Urothelium cell line (cell line): ENCODE measurements at regions not wholly inside any gene's neighbourhood (a gene's known extent, or its start where the extent isn't known, plus 50 kb on each side); places are given as distances from the start of the nearest gene placed in this dataset.
A peak's percentile ranks its signal among the peaks of the same experiment; 100 is the strongest.

Experiments used
- DNase-seq: peaks from one replicate; pipeline ENCODE4 v3.0.0; 2011; ENCODE audit warnings: low spot score, mixed read lengths
- FAIRE-seq: peaks from 2 replicates; lab custom pipeline; 2011; peaks lifted over from hg19 to GRCh38; lab: Jason Lieb, UNC

DNA sequence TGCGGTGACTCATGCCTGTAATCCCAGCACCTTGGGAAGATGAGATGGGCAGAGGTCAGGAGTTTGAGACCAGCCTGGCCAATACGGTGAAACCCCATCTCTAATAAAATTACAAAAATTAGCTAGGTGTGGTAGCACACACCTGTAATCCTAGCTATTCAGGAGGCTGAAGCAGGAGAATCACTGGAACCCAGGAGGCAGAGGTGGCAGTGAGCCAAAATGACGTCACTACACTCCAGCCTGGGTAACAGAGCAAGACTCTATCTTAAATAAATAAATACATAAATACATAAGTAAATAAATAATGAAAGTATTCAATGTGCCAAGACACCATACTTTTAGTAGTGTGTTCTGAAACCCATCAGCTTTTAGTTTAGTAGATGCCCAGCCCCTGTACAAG, 308.1 kb upstream of the FLRT2 start:
- FAIRE-seq = no peak
- no peak for DNase-seq

- FAIRE-seq = no peak
- no peak for DNase-seq
Measured at GRCh38 chr14:85222341-85222740, 307.6 kb upstream of the FLRT2 start.

GRCh38 chr14:85223667-85224066, 306.3 kb upstream of the FLRT2 start:
- no peak for FAIRE-seq
- DNase-seq = no peak

DNA sequence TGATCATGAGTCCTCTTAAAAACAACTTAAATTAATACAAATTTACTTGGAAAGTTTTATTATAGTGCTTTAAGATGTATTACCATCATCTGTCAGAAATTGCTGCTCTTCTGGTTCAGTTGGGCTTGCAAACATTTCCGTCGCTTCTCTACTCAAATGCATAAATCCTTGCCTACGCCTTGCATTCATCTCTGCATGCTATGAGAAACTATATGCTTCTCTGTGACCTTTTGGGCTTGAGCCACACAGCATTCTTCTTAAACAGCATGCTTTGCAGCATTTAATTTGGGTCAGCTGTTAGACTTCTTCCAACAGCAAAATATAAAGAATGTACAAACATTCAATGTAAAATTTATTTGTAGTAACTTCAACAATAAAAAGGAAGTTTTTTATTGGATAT, 305.7 kb upstream of the FLRT2 start:
- no peak for FAIRE-seq
- DNase-seq = no peak

DNA sequence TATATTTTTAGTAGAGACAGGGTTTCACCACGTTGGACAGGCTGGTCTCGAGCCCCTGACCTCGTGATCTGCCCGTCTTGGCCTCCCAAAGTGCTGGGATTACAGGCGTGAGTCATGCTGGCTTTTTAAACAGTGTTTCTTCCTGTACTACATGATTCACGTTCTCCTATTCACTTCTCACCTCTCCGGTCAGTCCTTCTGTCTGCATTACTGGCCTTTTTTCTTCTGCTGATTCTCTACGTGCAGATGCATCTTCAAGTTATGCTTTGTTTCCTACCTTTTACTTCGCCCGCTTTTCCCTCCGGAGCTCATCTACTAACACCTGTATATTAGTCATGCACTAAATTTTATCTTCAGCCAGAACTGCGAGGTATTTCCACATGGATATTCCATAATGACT, 296.2 kb upstream of the FLRT2 start:
- no peak for FAIRE-seq
- DNase-seq = peak; percentile 10

DNA sequence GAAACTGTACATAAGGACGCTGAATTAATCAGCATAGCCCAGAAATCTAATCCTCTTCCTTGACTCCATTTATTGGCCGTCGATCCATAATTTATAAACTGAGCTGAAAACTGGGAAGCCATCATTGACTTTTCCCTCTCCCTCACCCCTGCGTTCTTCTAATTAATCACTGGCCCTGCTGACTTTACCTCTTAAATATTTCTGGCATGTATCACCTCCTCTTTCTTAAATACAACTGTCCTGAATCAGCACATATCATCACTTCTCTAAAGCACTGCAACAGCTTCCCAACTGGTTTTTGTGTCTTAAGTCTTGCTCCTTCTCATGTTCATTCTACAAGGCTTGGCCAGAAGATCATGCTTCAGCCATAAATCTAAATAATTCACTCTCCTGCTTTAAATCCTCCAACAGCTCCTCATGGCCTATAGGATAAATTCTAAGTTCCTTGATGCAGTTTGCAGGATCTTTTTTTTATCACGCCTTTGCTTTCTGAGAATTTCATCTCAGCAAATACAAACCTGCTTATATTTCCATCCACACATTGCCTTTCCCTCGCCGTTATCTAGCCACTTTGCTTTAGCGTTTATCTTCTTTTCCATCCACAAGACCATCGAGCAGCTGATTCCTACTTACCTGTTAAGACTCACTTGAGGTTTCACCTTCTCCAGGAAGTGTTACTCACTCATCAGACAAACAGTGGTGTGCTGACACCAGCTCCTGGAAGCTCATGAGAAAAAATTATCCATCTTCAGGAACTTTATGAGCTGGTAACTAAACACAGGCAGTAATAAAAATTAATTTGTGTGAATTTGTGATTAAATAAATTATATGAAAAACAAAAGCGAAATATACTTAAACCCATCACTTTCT, 295.6 kb upstream of the FLRT2 start:
- DNase-seq (no peak), FAIRE-seq (no peak)

DNA sequence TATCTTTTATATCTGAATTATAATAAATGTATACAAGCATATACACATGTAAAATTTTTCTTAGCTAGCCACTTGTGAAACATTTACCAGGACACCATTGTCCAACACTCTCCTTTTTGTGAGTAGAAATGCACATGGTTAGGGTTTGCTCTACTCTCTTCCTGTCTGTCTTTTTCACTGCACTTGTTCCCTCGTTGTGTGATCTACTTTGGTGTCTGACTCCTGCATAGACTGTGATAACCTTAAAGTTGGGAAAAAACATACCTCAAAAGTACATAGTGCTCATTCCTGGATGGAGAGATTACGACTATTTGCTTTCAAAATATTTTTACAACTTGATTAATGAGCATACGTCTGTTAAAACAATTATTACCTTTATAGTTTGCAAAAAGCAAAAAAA, 294.1 kb upstream of the FLRT2 start:
- FAIRE-seq (no peak), DNase-seq (no peak)

- DNase-seq (no peak), FAIRE-seq (no peak)
Measured at GRCh38 chr14:85236296-85236695, 293.6 kb upstream of the FLRT2 start.

DNA sequence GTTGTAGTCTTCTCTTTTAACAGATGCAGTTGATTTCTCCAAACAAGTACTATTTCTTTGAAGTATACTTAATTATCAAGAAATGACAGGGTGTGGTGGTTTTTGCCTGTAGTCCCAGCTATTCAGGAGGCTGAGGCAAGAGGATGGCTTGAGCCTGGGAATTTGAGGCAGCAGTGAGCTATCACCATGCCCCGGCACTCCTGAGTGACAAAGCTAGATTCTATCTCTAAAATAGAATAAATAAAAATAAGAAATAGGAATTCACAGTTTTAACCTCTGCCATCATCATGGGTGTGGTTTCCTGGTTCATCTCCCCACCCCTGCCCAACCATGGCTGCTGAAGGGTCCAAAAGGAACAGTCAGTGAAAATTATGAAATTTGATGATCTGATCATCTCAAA, 290.2 kb upstream of the FLRT2 start:
- FAIRE-seq (no peak), DNase-seq (no peak)

GRCh38 chr14:85241022-85241855, 288.7 kb upstream of the FLRT2 start:
- FAIRE-seq = no peak
- peak; percentile 11 for DNase-seq

DNA sequence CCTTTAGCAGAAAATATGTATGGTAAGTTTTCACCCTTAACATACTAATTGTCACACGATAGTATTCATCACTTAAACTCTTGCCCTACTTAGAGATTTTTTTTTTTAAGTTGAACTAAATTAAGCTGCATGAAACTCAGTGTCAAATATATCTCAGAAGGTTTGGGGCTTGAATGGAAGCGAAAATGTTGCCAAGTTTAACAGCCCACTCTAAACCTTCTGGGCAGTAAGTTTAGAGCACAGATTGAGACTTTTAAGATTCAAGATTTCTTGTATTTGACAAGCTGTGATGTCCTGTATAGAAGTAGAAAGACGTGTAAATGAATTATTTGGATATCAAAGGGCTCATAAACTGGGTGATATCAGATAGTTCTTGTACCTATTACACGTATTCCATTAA, 287.3 kb upstream of the FLRT2 start:
- FAIRE-seq = no peak
- DNase-seq = no peak

GRCh38 chr14:85243321-85243720, 286.6 kb upstream of the FLRT2 start:
- no peak for DNase-seq
- no peak for FAIRE-seq

DNA sequence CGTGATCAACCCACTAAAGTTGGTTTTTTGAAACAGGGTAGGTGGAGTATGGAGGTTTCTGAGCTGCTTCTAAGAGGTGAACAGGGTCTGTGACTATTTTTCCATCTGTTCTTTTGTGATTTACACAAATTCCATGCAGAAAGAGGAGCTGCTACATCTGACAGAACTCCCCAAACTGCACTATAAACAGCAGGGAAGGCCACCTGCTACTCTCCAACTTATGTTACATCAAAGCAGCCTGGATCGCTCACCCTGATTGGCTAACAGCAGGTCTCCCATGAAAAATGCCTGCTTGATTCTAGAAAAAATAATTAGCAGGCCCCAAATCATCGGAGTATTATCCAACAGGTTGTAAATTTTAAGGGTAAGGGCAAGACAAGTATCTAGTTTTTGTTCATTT, 282.9 kb upstream of the FLRT2 start:
- DNase-seq = no peak
- no peak for FAIRE-seq

DNA sequence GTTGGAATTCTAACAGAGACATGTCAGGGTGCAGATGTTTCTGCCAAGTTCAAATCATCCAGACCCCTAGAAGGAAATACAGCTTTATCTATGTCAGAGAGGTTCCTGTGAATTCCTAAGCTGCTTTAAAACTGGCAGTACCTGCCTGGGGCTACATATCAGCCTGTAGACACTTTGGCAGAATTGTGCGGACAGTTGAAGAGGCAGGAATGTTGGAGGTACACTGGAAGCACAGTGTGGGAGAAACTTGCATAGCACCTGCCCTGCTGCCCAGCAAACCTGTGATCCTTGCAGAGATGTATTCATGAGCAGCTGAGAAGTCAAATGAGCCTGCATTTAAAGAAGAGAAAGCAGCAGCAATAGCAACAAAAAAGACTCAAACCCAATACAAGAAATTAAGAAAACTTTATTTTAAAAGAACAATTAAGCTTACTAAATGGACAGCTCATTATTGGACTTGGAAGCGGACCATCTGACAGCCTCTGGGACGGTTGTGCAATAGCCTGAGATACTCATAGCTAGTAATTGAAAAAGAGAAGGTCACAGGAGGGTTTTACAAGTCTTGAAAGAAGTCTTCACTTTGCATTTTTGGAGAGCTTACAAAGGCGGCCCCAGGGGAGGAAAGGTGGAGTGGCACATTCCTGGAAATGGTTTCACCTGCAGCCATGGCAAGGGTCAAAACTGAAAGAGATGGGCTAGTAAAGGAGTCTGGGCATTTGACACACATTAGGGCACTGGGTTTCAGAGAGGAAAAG, 280.9 kb upstream of the FLRT2 start:
- DNase-seq (no peak), FAIRE-seq (no peak)

DNA sequence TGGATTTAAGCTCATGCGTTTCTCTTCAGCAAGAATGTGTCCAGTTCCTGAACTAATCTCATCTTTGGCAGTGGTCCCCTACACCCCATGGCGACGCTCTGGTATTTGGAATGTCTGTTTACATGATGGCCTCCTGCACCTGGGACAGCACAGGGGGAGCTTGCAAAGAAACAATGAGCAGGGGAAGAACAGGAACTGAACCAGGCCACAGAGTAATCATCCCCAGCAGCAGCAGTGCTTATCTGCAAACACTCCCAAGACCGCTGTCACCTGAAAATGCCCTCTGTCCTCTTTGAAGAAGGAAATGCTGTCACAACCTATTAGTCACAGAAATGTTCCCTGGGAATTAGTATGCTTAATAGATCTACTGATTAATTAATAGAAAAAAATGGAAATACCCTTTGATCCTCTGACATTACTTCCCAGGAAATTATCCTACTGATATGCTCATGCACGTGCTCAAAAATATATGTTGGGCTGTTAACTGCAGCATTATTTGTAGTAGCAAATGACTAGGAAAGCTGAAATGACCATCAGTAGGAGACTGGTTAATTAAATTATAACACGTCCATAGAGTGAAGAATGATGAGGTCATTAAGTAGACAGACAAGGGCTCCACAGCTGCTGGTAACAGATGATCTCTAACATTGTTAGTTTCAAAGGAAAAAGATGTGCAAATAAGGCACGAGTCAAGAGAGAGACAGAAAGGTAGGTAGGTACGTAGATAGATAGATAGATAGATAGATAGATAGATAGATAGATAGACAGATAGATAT, 279.3 kb upstream of the FLRT2 start:
- FAIRE-seq (no peak), DNase-seq (no peak)

- DNase-seq = no peak
- FAIRE-seq = no peak
Measured at GRCh38 chr14:85252011-85252410, 277.9 kb upstream of the FLRT2 start.

DNA sequence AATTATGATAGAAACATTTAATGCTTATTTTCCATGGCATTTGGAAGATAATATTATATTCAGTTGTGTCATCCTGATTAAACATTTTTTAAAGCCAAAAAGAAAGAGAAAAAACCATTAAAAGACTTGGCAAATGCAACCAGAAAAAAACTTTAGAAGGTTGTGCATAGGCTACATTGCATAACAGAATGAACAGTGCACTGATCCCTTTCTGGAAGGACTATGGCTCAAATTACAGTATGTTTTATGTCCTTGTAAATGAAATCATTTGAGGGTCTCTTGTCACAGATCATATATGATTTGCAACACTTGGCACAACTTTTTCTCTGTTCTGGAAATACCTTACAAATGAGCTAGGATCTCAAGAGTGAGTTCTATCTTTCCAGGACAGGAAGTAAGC, 275.2 kb upstream of the FLRT2 start:
- FAIRE-seq (no peak), DNase-seq (no peak)

DNA sequence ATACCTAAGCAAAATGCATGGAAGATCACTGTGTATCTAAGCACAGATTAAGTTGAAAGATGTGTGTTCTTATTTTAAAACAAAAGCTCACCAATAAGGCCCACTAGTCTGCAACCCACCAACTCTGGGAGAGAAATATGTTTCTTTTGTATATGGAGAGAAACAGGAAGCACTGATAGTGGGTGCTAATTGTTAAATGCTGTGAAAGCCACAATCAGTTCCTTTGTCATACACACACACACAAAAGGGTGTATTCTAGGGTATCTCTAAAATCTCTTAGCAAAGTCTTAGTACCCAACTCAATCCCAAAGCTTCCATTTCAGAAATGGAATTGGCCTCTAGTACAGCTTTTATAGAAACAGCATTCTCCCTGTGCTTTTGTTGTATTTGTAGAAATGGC, 272.7 kb upstream of the FLRT2 start:
- FAIRE-seq = no peak
- DNase-seq = no peak

DNA sequence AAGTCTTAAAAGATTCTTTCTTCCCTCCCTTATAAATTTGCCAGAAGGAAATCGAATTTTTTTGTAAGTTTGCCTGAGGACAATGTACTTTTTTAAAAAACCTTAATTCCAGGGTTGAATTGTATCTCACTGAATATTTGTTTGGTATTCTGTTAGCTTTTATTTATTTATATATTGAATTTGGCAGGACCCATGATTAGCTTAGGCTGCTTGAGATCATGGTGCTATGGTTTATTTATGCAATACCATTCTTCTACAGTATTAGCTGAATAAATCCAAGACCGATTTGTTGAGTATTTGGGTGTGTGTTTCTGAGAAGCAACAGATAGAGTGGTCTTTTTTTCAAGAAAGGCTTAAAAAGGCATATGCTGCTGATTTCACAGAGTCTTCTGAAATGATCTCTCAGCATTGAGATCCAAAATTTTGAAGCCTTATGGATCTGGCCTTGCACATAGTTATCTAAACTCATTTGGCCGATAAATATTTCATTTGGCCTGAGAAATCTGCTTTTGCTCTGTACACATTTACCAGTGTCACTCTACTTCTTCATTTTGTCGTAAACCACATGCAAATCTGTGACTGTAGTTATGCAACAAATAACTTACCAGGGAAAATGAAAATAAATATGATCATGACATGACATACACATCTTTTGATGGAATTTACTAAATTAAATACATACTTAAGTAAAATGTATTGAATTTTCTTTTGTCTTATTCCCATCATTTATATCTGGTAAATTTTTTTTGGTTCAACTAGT, 265.8 kb upstream of the FLRT2 start:
- no peak for FAIRE-seq

DNA sequence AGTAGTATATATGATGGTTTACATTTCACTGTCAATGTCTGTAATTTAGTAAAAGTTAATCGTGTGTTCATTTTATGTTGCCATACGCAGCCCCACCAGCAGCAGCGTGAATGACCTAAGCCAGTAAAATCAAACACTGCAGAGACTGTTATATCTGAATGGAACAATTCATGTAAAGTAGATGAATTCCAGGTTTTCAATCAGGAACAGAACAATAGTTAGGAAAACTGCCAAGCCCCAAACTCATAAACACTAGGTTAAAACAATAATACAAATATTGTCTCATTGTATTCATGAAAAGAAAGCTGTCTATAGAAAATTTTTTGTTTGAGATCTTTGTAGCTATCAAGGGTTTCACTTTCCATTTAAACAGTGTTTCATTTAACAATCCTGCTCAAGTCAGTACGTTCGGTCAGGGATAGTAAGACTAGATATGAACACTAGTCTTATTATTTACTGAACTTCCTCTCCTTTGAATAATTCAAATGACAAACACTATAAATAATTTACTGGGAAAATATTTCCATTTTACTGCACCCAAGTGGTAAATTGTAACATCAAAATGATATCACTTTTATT, 256.8 kb upstream of the FLRT2 start:
- no peak for DNase-seq

More for the DNA sequence above, 265.8 kb upstream of the FLRT2 start:
- DNase-seq = no peak

More for the DNA sequence above, 256.8 kb upstream of the FLRT2 start:
- no peak for FAIRE-seq
